HG03095 (cell line): ENCODE measurements at regions not wholly inside any gene's neighbourhood (a gene's known extent, or its start where the extent isn't known, plus 50 kb on each side); places are given as distances from the start of the nearest gene placed in this dataset.

ENCODE experiments used
- ATAC-seq: cut with Tn5 transposase; IDR thresholded peaks from one replicate; pipeline ENCODE4 v1.9.1; 2021; ENCODE audit warnings: moderate library complexity; ENCODE audit not compliant: unreplicated experiment

GRCh38 chr11:135075740-135076139 is 663.7 kb upstream of the B3GAT1 start:
- no peak for ATAC-seq

- no peak for ATAC-seq
These were observed 662.5 kb upstream of the B3GAT1 start for GRCh38 chr11:135074397-135074998.

DNA sequence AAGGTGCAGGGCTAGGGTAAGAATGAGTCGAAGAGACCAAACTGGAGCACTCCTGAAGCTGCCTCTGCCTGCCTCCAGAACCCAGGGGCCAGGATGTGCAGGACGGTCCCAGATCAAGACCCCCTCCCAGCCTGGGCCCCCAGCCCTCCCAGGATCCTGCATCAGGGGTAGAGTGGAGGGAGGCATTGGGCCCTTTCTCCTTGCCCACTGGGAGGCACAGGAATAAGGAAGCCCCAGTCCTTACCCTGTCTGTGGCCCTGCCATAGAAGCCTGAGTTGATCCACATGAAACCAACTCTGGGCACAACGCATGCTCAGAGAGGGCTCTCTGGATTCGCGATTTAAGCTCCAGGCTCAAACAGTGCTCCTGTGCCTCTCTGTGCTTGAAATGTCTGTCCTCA is 661.8 kb upstream of the B3GAT1 start:
- ATAC-seq: no peak

DNA sequence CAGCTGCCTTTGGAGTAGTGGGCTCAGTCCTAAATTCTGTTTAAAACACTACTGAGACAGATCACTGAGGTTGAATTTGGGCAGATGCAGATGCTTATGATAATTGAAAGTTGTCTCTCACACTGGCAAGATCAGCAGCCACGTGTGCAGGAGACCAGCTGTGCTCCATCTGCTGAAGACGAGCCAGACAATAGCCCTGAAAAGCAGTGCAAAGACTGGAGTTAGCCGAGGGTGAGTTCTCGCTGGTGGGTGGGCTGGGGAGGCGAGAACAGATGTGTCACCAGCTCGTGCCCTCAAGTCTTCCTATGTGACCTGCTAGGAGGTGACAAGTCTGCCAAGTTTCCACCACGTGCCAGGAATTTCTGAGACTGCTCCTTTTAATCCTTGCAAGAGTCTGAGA is 661.3 kb upstream of the B3GAT1 start:
- ATAC-seq: no peak

GRCh38 chr11:135069890-135070289 is 657.8 kb upstream of the B3GAT1 start:
- no peak for ATAC-seq

- ATAC-seq: no peak
These were observed 657.0 kb upstream of the B3GAT1 start for GRCh38 chr11:135069063-135069462.

DNA sequence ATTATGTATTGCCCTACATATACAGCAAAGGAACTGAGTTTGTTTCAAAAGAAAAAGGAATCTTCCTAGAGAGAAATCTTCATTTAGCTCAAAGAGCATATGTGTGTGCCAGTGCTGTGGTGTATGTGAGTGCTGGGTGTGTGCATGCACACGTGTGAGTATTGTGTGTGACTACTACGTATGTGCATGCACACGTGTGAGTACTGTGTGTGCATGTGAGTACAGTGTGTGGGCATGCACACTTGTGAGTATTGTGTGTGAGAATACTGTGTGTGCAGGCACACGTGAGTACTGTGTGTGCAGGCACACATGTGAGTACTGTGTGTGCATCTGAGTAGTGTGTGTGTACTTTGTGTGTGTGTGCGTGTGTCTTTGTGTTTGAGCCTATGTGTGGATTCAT is 651.0 kb upstream of the B3GAT1 start:
- no peak for ATAC-seq

DNA sequence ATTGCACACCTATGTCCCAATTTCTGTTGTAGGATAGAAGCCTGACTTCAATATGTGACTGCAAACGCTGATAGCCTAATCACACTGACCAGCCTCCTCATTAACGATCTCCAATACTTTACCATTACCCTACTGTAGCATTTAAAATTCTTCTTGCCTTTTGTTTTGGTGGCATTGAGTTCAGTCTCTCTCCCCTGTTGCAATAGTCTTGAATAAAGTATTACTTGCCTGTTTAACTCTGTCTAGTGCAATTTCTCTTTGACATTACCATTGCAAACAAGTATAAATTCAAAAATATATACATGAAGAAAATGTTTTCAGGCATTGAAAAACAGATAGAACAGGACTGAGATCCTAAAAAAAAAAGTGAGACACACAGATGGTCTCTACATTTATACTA is 649.1 kb upstream of the B3GAT1 start:
- ATAC-seq: no peak

DNA sequence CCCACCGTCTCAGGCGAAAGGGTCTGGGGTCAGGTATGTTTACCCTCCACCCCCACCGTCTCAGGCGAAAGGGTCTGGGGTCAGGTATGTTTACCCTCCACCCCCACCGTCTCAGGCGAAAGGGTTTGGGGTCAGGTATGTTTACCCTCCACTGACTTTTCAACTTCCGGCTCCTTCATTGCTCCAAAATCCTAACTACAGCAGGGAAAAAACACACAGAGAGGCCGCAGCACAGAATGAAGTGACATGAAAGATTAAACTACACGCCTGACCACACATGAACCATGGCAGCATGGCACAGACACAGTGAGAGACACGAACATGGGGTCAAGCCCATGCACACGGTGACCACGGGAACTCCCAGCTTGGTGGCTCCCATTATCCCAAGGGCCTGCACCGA is 634.9 kb upstream of the B3GAT1 start:
- no peak for ATAC-seq

DNA sequence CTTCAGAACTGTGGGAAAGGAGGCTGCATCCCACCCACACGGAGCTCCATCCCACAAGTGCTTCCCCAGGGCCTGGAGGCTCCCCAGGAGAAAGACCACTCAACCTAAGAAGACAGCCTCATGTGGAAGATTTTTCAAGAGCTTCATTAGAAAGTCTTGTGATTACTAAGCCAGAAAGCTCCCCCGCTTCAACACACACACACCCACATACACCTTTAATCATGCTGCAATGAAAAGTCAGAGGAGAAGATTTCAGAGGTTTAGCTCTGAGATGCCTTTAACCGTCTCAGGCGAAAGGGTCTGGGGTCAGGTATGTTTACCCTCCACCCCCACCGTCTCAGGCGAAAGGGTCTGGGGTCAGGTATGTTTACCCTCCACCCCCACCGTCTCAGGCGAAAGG is 634.5 kb upstream of the B3GAT1 start:
- ATAC-seq: no peak

DNA sequence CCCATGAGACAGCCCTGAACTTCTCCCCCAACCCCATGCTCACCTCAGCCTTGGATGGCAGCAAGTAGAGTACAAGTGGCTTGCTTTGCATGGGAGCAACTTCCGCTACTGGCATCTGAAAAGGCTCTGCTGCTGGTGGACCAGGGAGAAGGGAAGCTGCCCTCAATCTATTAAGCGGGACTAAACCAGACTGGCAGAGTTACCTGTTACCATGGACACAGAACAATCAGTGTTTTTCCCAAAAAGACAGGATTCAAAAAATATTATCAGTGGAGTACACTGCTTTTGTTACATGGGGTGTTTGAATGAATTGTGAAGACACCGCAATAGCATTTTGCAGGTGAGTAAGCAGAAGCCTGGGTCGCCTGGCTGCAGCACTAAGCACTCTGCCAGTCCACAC is 631.4 kb upstream of the B3GAT1 start:
- no peak for ATAC-seq

- no peak for ATAC-seq
These were observed 625.8 kb upstream of the B3GAT1 start for GRCh38 chr11:135037828-135038227.

DNA sequence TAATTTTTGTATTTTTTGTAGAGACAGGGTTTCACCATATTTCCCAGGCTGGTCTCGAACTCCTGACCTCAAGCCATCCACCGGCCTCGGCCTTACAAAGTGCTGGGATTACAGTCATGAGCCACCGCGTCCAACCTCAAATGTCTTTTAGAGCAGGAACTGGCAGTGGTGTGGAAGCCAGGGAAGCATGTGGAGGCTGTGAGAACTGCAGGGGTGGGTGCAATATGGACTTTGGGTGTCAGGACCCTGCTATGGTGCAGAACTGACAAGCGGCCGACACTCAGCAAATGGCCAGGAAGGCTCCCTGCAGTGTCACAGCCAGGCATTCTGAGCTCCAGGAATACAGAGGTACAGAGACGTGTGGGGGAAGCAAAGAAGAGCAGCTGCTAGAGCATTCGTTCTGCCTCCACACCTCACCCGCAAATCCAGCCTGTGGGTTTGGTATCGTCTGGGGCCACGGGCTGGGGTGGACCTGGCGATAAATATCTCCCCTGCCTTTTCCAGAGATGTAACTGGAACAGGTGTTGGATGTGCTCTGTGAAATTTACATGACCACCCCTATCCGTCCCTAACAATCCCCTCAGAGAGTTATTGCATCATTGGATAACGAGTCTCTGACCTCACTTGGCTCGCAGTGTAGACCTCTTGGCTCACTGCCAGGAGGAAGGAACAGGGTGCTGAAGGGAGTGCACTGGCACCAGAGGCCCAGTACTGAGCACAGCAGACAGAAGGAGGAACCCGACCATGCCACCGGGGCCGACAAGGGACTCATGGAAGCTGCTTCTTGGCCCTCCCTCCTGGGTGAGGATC is 624.7 kb upstream of the B3GAT1 start:
- no peak for ATAC-seq

- ATAC-seq: no peak
These were observed 623.2 kb upstream of the B3GAT1 start for GRCh38 chr11:135035282-135035681.

GRCh38 chr11:135033540-135033939 is 621.5 kb upstream of the B3GAT1 start:
- ATAC-seq: no peak

DNA sequence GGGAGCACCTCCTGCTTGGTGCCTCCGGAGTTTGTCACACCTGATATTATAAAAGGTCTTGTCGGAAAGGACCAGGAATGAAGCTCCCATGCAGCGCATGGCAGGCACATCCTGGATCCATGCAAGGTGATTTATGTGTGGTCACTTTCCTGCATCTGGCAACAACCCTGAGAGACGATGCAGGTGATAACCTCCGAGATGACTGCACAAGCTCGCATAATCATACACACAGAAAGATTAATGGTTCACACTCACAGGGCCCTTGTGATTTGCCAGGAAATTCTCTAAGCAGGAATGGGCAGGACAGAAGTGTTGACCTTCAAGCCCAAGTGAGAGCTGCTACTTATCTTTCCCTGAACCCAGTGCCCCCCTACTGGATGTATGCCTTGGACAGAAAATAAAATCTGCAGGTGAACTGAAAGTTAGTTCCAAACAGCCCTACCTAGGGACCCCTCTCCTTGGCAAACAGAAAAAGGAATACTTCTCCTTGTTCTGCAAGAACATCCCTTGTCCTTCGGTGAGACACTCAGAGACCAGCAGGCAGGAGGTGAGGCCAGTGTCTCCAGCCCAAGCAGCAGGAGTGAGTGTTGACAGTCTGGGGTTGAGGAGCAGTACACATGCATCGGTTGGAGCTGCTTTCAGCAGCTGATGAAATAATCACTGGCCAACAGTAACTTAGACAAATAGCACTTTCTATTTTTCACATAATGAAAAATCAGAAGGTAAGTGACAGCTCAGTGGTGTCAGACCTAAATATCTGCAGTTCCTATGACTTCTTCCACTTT is 619.4 kb upstream of the B3GAT1 start:
- no peak for ATAC-seq

GRCh38 chr11:135027461-135027860 is 615.4 kb upstream of the B3GAT1 start:
- ATAC-seq: no peak

- no peak for ATAC-seq
These were observed 611.5 kb upstream of the B3GAT1 start for GRCh38 chr11:135023499-135023898.

GRCh38 chr11:135022454-135022853 is 610.4 kb upstream of the B3GAT1 start:
- no peak for ATAC-seq

GRCh38 chr11:135019899-135020298 is 607.9 kb upstream of the B3GAT1 start:
- no peak for ATAC-seq

- ATAC-seq: no peak
These were observed 607.4 kb upstream of the B3GAT1 start for GRCh38 chr11:135019343-135019871.

GRCh38 chr11:135017296-135017695 is 605.3 kb upstream of the B3GAT1 start:
- no peak for ATAC-seq
